ENCODE measurements at regions not wholly inside any gene's neighbourhood (a gene's known extent, or its start where the extent isn't known, plus 50 kb on each side); places are given as distances from the start of the nearest gene placed in this dataset.

- no peak for DNase-seq
Measured at GRCh38 chr2:129118296-129118695, 799.6 kb upstream of the HS6ST1 start.

GRCh38 chr2:129129087-129129486, 810.4 kb upstream of the HS6ST1 start:
- no peak for DNase-seq

- no peak for DNase-seq
Measured at GRCh38 chr2:129133692-129134641, 815.3 kb upstream of the HS6ST1 start.

- no peak for DNase-seq
Measured at GRCh38 chr2:129135017-129135416, 816.3 kb upstream of the HS6ST1 start.

- DNase-seq: no peak
Measured at GRCh38 chr2:129139380-129139779, 820.7 kb upstream of the HS6ST1 start.

GRCh38 chr2:129142465-129142864, 823.8 kb upstream of the HS6ST1 start:
- DNase-seq: no peak

GRCh38 chr2:129144082-129144791, 825.6 kb upstream of the HS6ST1 start:
- DNase-seq: no peak

GRCh38 chr2:129152514-129152913, 827.0 kb upstream of the RAB6C start:
- no peak for DNase-seq

- DNase-seq: no peak
Measured at GRCh38 chr2:129160879-129161278, 818.6 kb upstream of the RAB6C start.

- no peak for DNase-seq
Measured at GRCh38 chr2:129164220-129164949, 815.1 kb upstream of the RAB6C start.

- no peak for DNase-seq
Measured at GRCh38 chr2:129165006-129165405, 814.5 kb upstream of the RAB6C start.

- no peak for DNase-seq
Measured at GRCh38 chr2:129167456-129167855, 812.0 kb upstream of the RAB6C start.

GRCh38 chr2:129170570-129170969, 808.9 kb upstream of the RAB6C start:
- no peak for DNase-seq

- no peak for DNase-seq
Measured at GRCh38 chr2:129174143-129174542, 805.3 kb upstream of the RAB6C start.

- no peak for DNase-seq
Measured at GRCh38 chr2:129175051-129175450, 804.4 kb upstream of the RAB6C start.

GRCh38 chr2:129176375-129176774, 803.1 kb upstream of the RAB6C start:
- DNase-seq: no peak

- no peak for DNase-seq
Measured at GRCh38 chr2:129178356-129178755, 801.1 kb upstream of the RAB6C start.

GRCh38 chr2:129179199-129179598, 800.3 kb upstream of the RAB6C start:
- DNase-seq: no peak

GRCh38 chr2:129180124-129180716, 799.2 kb upstream of the RAB6C start:
- DNase-seq: no peak

GRCh38 chr2:129181433-129181832, 798.0 kb upstream of the RAB6C start:
- no peak for DNase-seq

GRCh38 chr2:129181963-129182362, 797.5 kb upstream of the RAB6C start:
- DNase-seq: no peak

GRCh38 chr2:129187343-129187742, 792.1 kb upstream of the RAB6C start:
- DNase-seq: no peak

GRCh38 chr2:129188451-129188850, 791.0 kb upstream of the RAB6C start:
- no peak for DNase-seq
